ENCODE measurements at regions not wholly inside any gene's neighbourhood (a gene's known extent, or its start where the extent isn't known, plus 50 kb on each side); places are given as distances from the start of the nearest gene placed in this dataset.

GRCh38 chr4:188872809-188873208 is 733.6 kb downstream of the TRIML1 start:
- WGBS, 2 experiments (ENCODE audit: extremely low coverage in 2 of 2, insufficient read length in 1 of 2): 85% methylated on average over 9 of the region's 13 CpGs; no CpG with 5 or more reads in 1 of the 2 experiments
- dilution Hi-C loops (cut with HindIII; ENCODE audit: low sequenced_read_pairs, unreplicated experiment): no loop called here

More at GRCh38 chr4:188872809-188873208, 733.6 kb downstream of the TRIML1 start:
- POLR2A ChIA-PET (ENCODE audit: unreplicated experiment): no interaction called here
- Histone ChIP-seq H3K9me3 (ENCODE audit: control insufficient read depth, insufficient read depth, low read length) (no peaks in the 10 kb centered on the region), H2AK9ac (replicated peaks; ENCODE audit: low read depth, low read length, poor library complexity) (no peak overlapping the region), H4K91ac (ENCODE audit: insufficient read depth, low read depth, low read length) (no peak overlapping the region), H3K27ac (ENCODE audit: insufficient read depth, low read length) (no peak overlapping the region), H2BK5ac (ENCODE audit: low read depth, low read length, poor library complexity, severe bottlenecking) (no peak overlapping the region), H3K18ac (ENCODE audit: low read depth, low read length) (no peak overlapping the region), H3K27me3 (ENCODE audit: control insufficient read depth, insufficient read depth, low read length) (no peaks in the 10 kb centered on the region), H4K20me1 (ENCODE audit: insufficient read depth, low read length) (no peaks in the 10 kb centered on the region), H3K4ac (ENCODE audit: low read depth, low read length) (no peak overlapping the region), H3K14ac (replicated peaks; ENCODE audit: low read depth, low read length) (no peak overlapping the region), H2AFZ (replicated peaks; ENCODE audit: low read length, poor library complexity) (no peak overlapping the region), H3K23ac (ENCODE audit: low read depth, low read length) (no peak overlapping the region), H2AK5ac (ENCODE audit: low read depth, low read length) (no peak overlapping the region), H2BK120ac (ENCODE audit: low read depth, low read length) (no peak overlapping the region), H3K9ac (ENCODE audit: low read depth, low read length) (no peak overlapping the region), H3K4me2 (ENCODE audit: low read depth, low read length) (no peak overlapping the region), H4K5ac (ENCODE audit: low read depth, low read length) (no peak overlapping the region), H3K4me1 (ENCODE audit: control insufficient read depth, insufficient read depth, low read length) (no peaks in the 10 kb centered on the region), H2BK15ac (ENCODE audit: low read depth, low read length) (no peak overlapping the region), H3K56ac (ENCODE audit: extremely low read depth, insufficient read depth, low read length) (no peak overlapping the region; the same call in 1 of the 2 replicates), H3K36me3 (ENCODE audit: control insufficient read depth, insufficient read depth, low read length) (no peaks in the 10 kb centered on the region), H3K9me1 (ENCODE audit: insufficient read depth, low read length) (no peaks in the 10 kb centered on the region), H4K8ac (ENCODE audit: low read depth in 2 of 2, low read length in 2 of 2) (no peak overlapping the region; a peak in 1 of 4 replicates), H3K79me1 (ENCODE audit: low read depth in 1 of 2, low read length in 2 of 2) (no peaks in the 10 kb centered on the region), H2BK20ac (ENCODE audit: low read depth, low read length) (no peak overlapping the region), H3K4me3 (ENCODE audit: insufficient read depth, low read depth, low read length) (no peak overlapping the region)
- DNase-seq (no peak), ATAC-seq (ENCODE audit: low read depth) (no peak)
- CTCF ChIA-PET: no interaction called here
- BruUV-seq (replicated peaks): no TSS peak
- no peak for TF ChIP-seq BHLHE40 (IDR thresholded peaks at IDR 0.05; ENCODE audit: low read depth, low read length)
- TF ChIP-seq CHD1 (IDR thresholded peaks at IDR 0.05; ENCODE audit: low read depth, low read length): no peak
- no peak for TF ChIP-seq ELK1 (IDR thresholded peaks at IDR 0.05; ENCODE audit: borderline replicate concordance, low read depth, low read length)
- TF ChIP-seq CTCF (conservative IDR thresholded peaks at IDR 0.05; ENCODE audit: low read depth, low read length): no peak
- no peak for TF ChIP-seq RAD21 (IDR thresholded peaks at IDR 0.05; ENCODE audit: low read length)
- TF ChIP-seq SMC3 (IDR thresholded peaks at IDR 0.05; ENCODE audit: low read depth, low read length): no peak
- no peak for TF ChIP-seq MAFK (IDR thresholded peaks at IDR 0.05; ENCODE audit: low read depth, low read length)
- TF ChIP-seq MAZ (IDR thresholded peaks at IDR 0.05; ENCODE audit: borderline replicate concordance, low read depth, low read length): no peak
- no peak for TF ChIP-seq MXI1 (IDR thresholded peaks at IDR 0.05; ENCODE audit: borderline replicate concordance, low read depth, low read length)
- no peak for TF ChIP-seq NFE2L2 (IDR thresholded peaks at IDR 0.05; ENCODE audit: low read depth, low read length)
- TF ChIP-seq FOS (IDR thresholded peaks at IDR 0.05; ENCODE audit: low read depth, low read length): no peak
- intact Hi-C loops (cut with micrococcal nuclease) (no loop called here), in situ Hi-C loops (cut with MboI; ENCODE audit: low sequenced_read_pairs) (no loop called here)

Data from IMR-90 (cell line).